DOHH2 (cell line): ENCODE measurements at regions not wholly inside any gene's neighbourhood (a gene's known extent, or its start where the extent isn't known, plus 50 kb on each side); places are given as distances from the start of the nearest gene placed in this dataset.

Experiments
- H3F3A ChIP-seq: fragments of 200-600 bp; sonication (generic), shearing (Covaris generic); 2 replicates; pipeline ENCODE4 v1.6.0; 2016; ENCODE audit warnings: antibody characterized with exemption, mild to moderate bottlenecking; ENCODE audit not compliant: control insufficient read depth, insufficient read depth
- H3K27ac ChIP-seq: fragments of 200-600 bp; sonication (generic); 2 replicates; pipeline ENCODE4 v1.5.1; 2014; ENCODE audit warnings: low read depth, mild to moderate bottlenecking, low read length, moderate library complexity
- H3K27me3 ChIP-seq: fragments of 200-600 bp; sonication (generic); 2 replicates; pipeline ENCODE4 v1.6.1; 2014; ENCODE audit warnings: mild to moderate bottlenecking, low read length, mixed read lengths; ENCODE audit not compliant: control insufficient read depth
- H3K36me3 ChIP-seq: fragments of 200-600 bp; sonication (generic); 2 replicates; pipeline ENCODE4 v1.6.1; 2014; ENCODE audit warnings: mild to moderate bottlenecking, low read length, moderate library complexity, mixed read lengths; ENCODE audit not compliant: control insufficient read depth
- H3K4me1 ChIP-seq: fragments of 200-600 bp; sonication (generic); 2 replicates; pipeline ENCODE4 v1.6.1; 2014; ENCODE audit warnings: mild to moderate bottlenecking, low read length, mixed read lengths; ENCODE audit not compliant: control insufficient read depth
- H3K4me2 ChIP-seq: fragments of 200-600 bp; sonication (generic); 2 replicates; pipeline ENCODE4 v1.6.0; 2014; ENCODE audit warnings: mild to moderate bottlenecking, low read length, moderate library complexity
- H3K4me3 ChIP-seq: fragments of 200-600 bp; sonication (generic); 2 replicates; pipeline ENCODE4 v1.5.1; 2014; ENCODE audit warnings: mild to moderate bottlenecking, low read length, mixed read lengths
- H3K79me2 ChIP-seq: fragments of 200-600 bp; sonication (generic); 2 replicates; pipeline ENCODE4 v1.6.1; 2014; ENCODE audit warnings: mild to moderate bottlenecking, low read length, mixed read lengths; ENCODE audit not compliant: control insufficient read depth
- H3K9me2 ChIP-seq: fragments of 200-600 bp; sonication (generic); replicated peaks from 2 replicates; pipeline ENCODE4 v1.6.1; 2014; ENCODE audit warnings: mild to moderate bottlenecking, low read length, mixed read lengths; ENCODE audit not compliant: control insufficient read depth
- H3K9me3 ChIP-seq: fragments of 200-600 bp; sonication (generic); 2 replicates; pipeline ENCODE4 v1.6.1; 2014; ENCODE audit warnings: antibody characterized with exemption, low read length, mixed read lengths; ENCODE audit not compliant: control insufficient read depth, insufficient read depth
- H4K20me1 ChIP-seq: fragments of 200-600 bp; sonication (generic); 2 replicates; pipeline ENCODE4 v1.6.0; 2014; ENCODE audit warnings: low read depth, mild to moderate bottlenecking, antibody characterized with exemption, low read length, moderate library complexity; ENCODE audit not compliant: control insufficient read depth, insufficient read depth
- CTCF ChIP-seq: fragments of 200-600 bp; sonication (generic); IDR thresholded peaks from one replicate; pipeline ENCODE4 v1.5.1; 2014; ENCODE audit warnings: antibody characterized with exemption, mild to moderate bottlenecking, low read depth, low read length; ENCODE audit not compliant: poor library complexity, severe bottlenecking
- EZH2phosphoT487 ChIP-seq: fragments of 200-600 bp; sonication (generic); IDR thresholded peaks from 2 replicates; pipeline ENCODE4 v1.6.1; 2017; ENCODE audit warnings: borderline replicate concordance, mild to moderate bottlenecking, antibody characterized with exemption, low read length, moderate library complexity, mixed read lengths

GRCh38 chr5:57413145-57413544 lies 69.5 kb downstream of the ACTBL2 start:
- H3F3A ChIP-seq: no peaks in the 10 kb centered on the region
- no peaks in the 10 kb centered on the region for H3K9me2 ChIP-seq
- no peak overlapping the region for H3K27ac ChIP-seq
- H3K4me1 ChIP-seq: no peaks in the 10 kb centered on the region
- no peaks in the 10 kb centered on the region for H3K9me3 ChIP-seq
- H3K4me2 ChIP-seq: no peak overlapping the region
- H4K20me1 ChIP-seq: no peaks in the 10 kb centered on the region
- TF ChIP-seq CTCF: no peak
- no peak for TF ChIP-seq EZH2phosphoT487
- H3K79me2 ChIP-seq: no peaks in the 10 kb centered on the region
- H3K36me3 ChIP-seq: no peaks in the 10 kb centered on the region
- no peaks in the 10 kb centered on the region for H3K27me3 ChIP-seq
- no peak overlapping the region for H3K4me3 ChIP-seq

- H3K9me2 ChIP-seq: no peaks in the 10 kb centered on the region
- H3K4me1 ChIP-seq: no peaks in the 10 kb centered on the region
- H3F3A ChIP-seq: no peaks in the 10 kb centered on the region
- H3K36me3 ChIP-seq: no peaks in the 10 kb centered on the region
- H3K79me2 ChIP-seq: no peaks in the 10 kb centered on the region
- no peaks in the 10 kb centered on the region for H3K9me3 ChIP-seq
- H3K27me3 ChIP-seq: no peaks in the 10 kb centered on the region
- H3K4me3 ChIP-seq: no peak overlapping the region
- H4K20me1 ChIP-seq: no peaks in the 10 kb centered on the region
- H3K27ac ChIP-seq: no peak overlapping the region
- TF ChIP-seq EZH2phosphoT487 (no peak), CTCF (no peak)
- no peak overlapping the region for H3K4me2 ChIP-seq
Observed at GRCh38 chr5:57412680-57413079, 69.9 kb downstream of the ACTBL2 start.

GRCh38 chr5:57411982-57412381 lies 70.6 kb downstream of the ACTBL2 start:
- H3K9me2 ChIP-seq: no peaks in the 10 kb centered on the region
- no peaks in the 10 kb centered on the region for H3F3A ChIP-seq
- no peak overlapping the region for H3K4me3 ChIP-seq
- H3K27ac ChIP-seq: no peak overlapping the region
- H4K20me1 ChIP-seq: no peaks in the 10 kb centered on the region
- H3K79me2 ChIP-seq: no peaks in the 10 kb centered on the region
- H3K36me3 ChIP-seq: no peaks in the 10 kb centered on the region
- no peaks in the 10 kb centered on the region for H3K4me1 ChIP-seq
- no peak overlapping the region for H3K4me2 ChIP-seq
- no peaks in the 10 kb centered on the region for H3K27me3 ChIP-seq
- TF ChIP-seq CTCF (no peak), EZH2phosphoT487 (no peak)
- H3K9me3 ChIP-seq: no peaks in the 10 kb centered on the region
